Lower leg skin (tissue), 4 donors: ENCODE measurements at regions not wholly inside any gene's neighbourhood (a gene's known extent, or its start where the extent isn't known, plus 50 kb on each side); places are given as distances from the start of the nearest gene placed in this dataset.

ENCODE experiments used
- DNase-seq, 2 donors: peaks; one replicate each; pipeline ENCODE4 v3.0.0-alpha.2; 2019; ENCODE audit warnings: low spot score in 2 of 2
- H3K4me3 ChIP-seq: fragments of 200-600 bp; sonication (generic); 2 replicates; pipeline ENCODE4 v1.5.1; 2017; ENCODE audit warnings: mild to moderate bottlenecking, low read depth; ENCODE audit not compliant: poor library complexity, severe bottlenecking
- CTCF ChIP-seq, 3 donors: fragments of 450-650 bp; IDR thresholded peaks; one replicate each; pipeline ENCODE4 v1.5.1; 2016; ENCODE audit warnings: antibody characterized with exemption in 3 of 3, mild to moderate bottlenecking in 3 of 3, moderate library complexity in 2 of 3
- POLR2A ChIP-seq, 2 donors: fragments of 450-650 bp; IDR thresholded peaks; one replicate each; pipeline ENCODE4 v1.6.1; 2016 to 2017; ENCODE audit warnings: antibody characterized with exemption in 2 of 2, mild to moderate bottlenecking in 1 of 2, moderate library complexity in 1 of 2
- WGBS, 2 donors: methylation state at CpG; one replicate each; pipeline ENCODE4 v1.1.5; 2018; 5-methylcytosine and 5-hydroxymethylcytosine counted together
- intact Hi-C: fragments of 100-400 bp; cut with DNase I; formaldehyde crosslinking; loops from one replicate; pipeline ENCODE4 v1.15.0; 2023; ENCODE audit warnings: low total_unique reads

GRCh38 chr5:103774721-103775120 lies 212.1 kb upstream of the NUDT12 start:
- intact Hi-C loops: no loop called here
- no peak overlapping the region for H3K4me3 ChIP-seq
- DNase-seq: no peak
- TF ChIP-seq CTCF (IDR thresholded peaks at IDR 0.05): no peak
- 43 to 68% methylated on average over 1 of the region's 1 CpG for WGBS, 2 donors

- no peak for DNase-seq
- WGBS, 2 donors: 89 to 96% methylated on average over 2 of the region's 2 CpGs
- H3K4me3 ChIP-seq: no peak overlapping the region
- TF ChIP-seq CTCF (IDR thresholded peaks at IDR 0.05): no peak
- intact Hi-C loops: no loop called here
These were observed 209.7 kb upstream of the NUDT12 start for GRCh38 chr5:103772248-103772647.

- TF ChIP-seq POLR2A (IDR thresholded peaks at IDR 0.05): no peak
- no peak for TF ChIP-seq CTCF (IDR thresholded peaks at IDR 0.05)
- intact Hi-C loops: no loop called here
- no peak for DNase-seq
- WGBS, 2 donors: 88 to 93% methylated on average over 10 of the region's 10 CpGs
- H3K4me3 ChIP-seq: no peak overlapping the region
These were observed 201.8 kb upstream of the NUDT12 start for GRCh38 chr5:103764403-103764802.

- 72 to 79% methylated on average over 2 of the region's 2 CpGs for WGBS, 2 donors
- intact Hi-C loops: no loop called here
- DNase-seq: no peak
- TF ChIP-seq POLR2A (IDR thresholded peaks at IDR 0.05) (no peak), CTCF (IDR thresholded peaks at IDR 0.05) (no peak)
- H3K4me3 ChIP-seq: no peak overlapping the region
These were observed 196.4 kb upstream of the NUDT12 start for GRCh38 chr5:103758996-103759395.

GRCh38 chr5:103755974-103756373 lies 193.4 kb upstream of the NUDT12 start:
- intact Hi-C loops: no loop called here
- no peak for TF ChIP-seq CTCF (IDR thresholded peaks at IDR 0.05)
- no peak for TF ChIP-seq POLR2A (IDR thresholded peaks at IDR 0.05)
- no peak overlapping the region for H3K4me3 ChIP-seq
- no peak for DNase-seq

GRCh38 chr5:103745353-103746065 lies 182.9 kb upstream of the NUDT12 start:
- no peak for TF ChIP-seq POLR2A (IDR thresholded peaks at IDR 0.05)
- no peak for TF ChIP-seq CTCF (IDR thresholded peaks at IDR 0.05)
- 85 to 90% methylated on average over 2 of the region's 2 CpGs for WGBS, 2 donors
- H3K4me3 ChIP-seq: no peak overlapping the region
- no peak for DNase-seq
- intact Hi-C loops: no loop called here
